Fibroblast of skin of left quadriceps (primary cell): ENCODE measurements at regions not wholly inside any gene's neighbourhood (a gene's known extent, or its start where the extent isn't known, plus 50 kb on each side); places are given as distances from the start of the nearest gene placed in this dataset.
"Not testable (repeated sequence)": the region's sequence is repeated elsewhere in the genome, so short reads cannot be mapped to it uniquely, and the experiment has no call there.

Source experiments
- DNase-seq, 2 experiments: peaks; one replicate each; pipeline ENCODE4 v3.0.0-alpha.2; 2013; ENCODE audit warnings: low read depth in 2 of 2

- DNase-seq, result no peak
Observed at GRCh38 chr3:124137216-124137615, 145.3 kb upstream of the ROPN1 start.

GRCh38 chr3:124138148-124138547 lies 146.2 kb upstream of the ROPN1 start:
- DNase-seq, result no peak

GRCh38 chr3:124140746-124141145 lies 148.8 kb upstream of the ROPN1 start:
- no peak for DNase-seq

GRCh38 chr3:124142389-124142970 lies 150.6 kb upstream of the ROPN1 start:
- no peak for DNase-seq

GRCh38 chr3:124143047-124143446 lies 151.1 kb upstream of the ROPN1 start:
- DNase-seq, result no peak

GRCh38 chr3:124144035-124144814 lies 152.3 kb upstream of the ROPN1 start:
- no peak for DNase-seq

- no peak for DNase-seq
Observed at GRCh38 chr3:124147429-124147828, 155.5 kb upstream of the ROPN1 start.

- DNase-seq, result no peak
Observed at GRCh38 chr3:124147946-124148345, 156.0 kb upstream of the ROPN1 start.

- no peak for DNase-seq
Observed at GRCh38 chr3:124149081-124149480, 157.2 kb upstream of the ROPN1 start.

- no peak for DNase-seq
Observed at GRCh38 chr3:124149771-124150170, 157.8 kb upstream of the ROPN1 start.

GRCh38 chr3:124152891-124153290 lies 161.0 kb upstream of the ROPN1 start:
- not testable (repeated sequence) for DNase-seq

- no peak for DNase-seq
Observed at GRCh38 chr3:124156866-124157712, 165.2 kb upstream of the ROPN1 start.

- no peak for DNase-seq
Observed at GRCh38 chr3:124157748-124158147, 165.8 kb upstream of the ROPN1 start.

GRCh38 chr3:124158168-124158881 lies 166.4 kb upstream of the ROPN1 start:
- DNase-seq, result no peak

- DNase-seq, result no peak
Observed at GRCh38 chr3:124161448-124161847, 169.5 kb upstream of the ROPN1 start.

GRCh38 chr3:124163689-124164088 lies 171.8 kb upstream of the ROPN1 start:
- no peak for DNase-seq

- no peak for DNase-seq
Observed at GRCh38 chr3:124168271-124168670, 176.3 kb upstream of the ROPN1 start.

GRCh38 chr3:124172283-124172682 lies 180.4 kb upstream of the ROPN1 start:
- no peak for DNase-seq

- DNase-seq, result no peak
Observed at GRCh38 chr3:124172816-124173215, 180.9 kb upstream of the ROPN1 start.

GRCh38 chr3:124174476-124174875 lies 182.6 kb upstream of the ROPN1 start:
- no peak for DNase-seq

- DNase-seq, result no peak
Observed at GRCh38 chr3:124174910-124175874, 183.3 kb upstream of the ROPN1 start.
